ENCODE measurements at regions not wholly inside any gene's neighbourhood (a gene's known extent, or its start where the extent isn't known, plus 50 kb on each side); places are given as distances from the start of the nearest gene placed in this dataset.

DNA sequence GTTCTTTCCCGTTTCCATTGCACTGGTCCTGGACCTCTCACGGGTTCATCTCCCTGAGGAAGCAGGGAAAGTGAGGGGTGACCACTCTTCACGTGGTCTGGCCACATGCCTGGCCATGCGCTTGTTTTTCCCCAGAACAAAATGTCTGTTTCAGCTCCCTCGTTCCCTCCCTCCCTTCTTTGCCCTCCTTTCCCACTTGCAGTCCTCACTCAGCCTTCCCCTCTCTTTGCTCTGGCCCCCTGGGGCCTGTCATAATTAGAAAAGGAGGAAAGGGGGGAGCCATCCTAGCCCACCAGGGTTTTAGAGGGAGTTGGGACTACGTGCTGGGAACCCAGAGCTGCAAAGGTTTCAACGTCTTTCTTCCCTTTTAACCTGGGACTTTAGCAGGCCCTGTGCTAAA lies 52.8 kb upstream of the CADM1 start:
- Histone ChIP-seq H3K4me3 (no peak overlapping the region), H3K4me1 (no peaks in the 10 kb centered on the region), H3K27me3 (no peaks in the 10 kb centered on the region), H3K9me3 (no peaks in the 10 kb centered on the region), H3K36me3 (no peaks in the 10 kb centered on the region), H3K27ac (no peak overlapping the region)
- WGBS, 2 donors (ENCODE audit: low coverage in 1 of 2): 69 to 93% methylated on average over 2 to 7 of the region's 7 CpGs
- ATAC-seq: no peak
- TF ChIP-seq POLR2AphosphoS5 (IDR thresholded peaks at IDR 0.05) (no peak), EP300 (IDR thresholded peaks at IDR 0.05) (no peak)

DNA sequence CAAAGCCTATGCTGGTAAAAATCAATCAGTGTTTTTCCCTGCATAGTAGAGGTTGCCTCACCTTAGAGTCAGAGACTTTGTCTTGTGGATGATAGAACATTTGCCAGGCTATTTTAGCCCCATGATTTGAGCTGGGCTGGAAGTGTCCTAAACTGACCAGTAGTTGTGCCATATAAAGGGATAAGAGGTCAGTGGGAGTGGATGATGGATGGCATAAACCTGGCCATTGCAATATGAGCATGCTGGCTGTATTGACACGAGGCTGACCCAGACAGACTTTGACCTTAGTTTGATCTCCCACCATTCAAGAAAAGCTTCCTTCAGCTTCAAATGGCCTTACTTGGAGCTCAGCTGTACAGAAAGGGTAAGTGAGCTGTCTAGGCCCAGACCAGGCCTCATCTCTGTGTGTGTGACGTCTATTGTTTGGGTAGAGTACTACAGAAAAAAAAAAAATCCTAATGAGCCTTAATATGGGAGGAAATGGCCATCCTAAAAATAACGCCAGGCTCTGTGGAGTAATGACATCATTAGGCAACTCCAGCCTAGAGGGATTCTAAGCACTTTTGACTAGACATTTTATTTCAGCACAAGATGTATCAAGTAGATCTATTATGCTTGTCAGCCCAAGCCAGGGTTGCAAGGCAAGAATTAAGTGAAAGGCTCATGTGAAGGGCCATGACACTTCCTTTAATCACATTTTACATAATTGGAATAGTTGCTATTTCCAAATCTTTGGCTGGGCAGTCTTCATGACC lies 51.3 kb upstream of the CADM1 start:
- TF ChIP-seq EP300 (IDR thresholded peaks at IDR 0.05) (no peak), POLR2AphosphoS5 (IDR thresholded peaks at IDR 0.05) (no peak), CTCF (IDR thresholded peaks at IDR 0.05) (no peak), POLR2A (IDR thresholded peaks at IDR 0.05) (no peak)
- WGBS, 2 donors (ENCODE audit: low coverage in 1 of 2): 42 to 60% methylated on average over 2 to 3 of the region's 3 CpGs
- no peak for ATAC-seq

More for the DNA sequence above, 51.3 kb upstream of the CADM1 start:
- Histone ChIP-seq H3K4me3 (no peak overlapping the region), H3K9me3 (no peaks in the 10 kb centered on the region), H3K27me3 (no peaks in the 10 kb centered on the region), H3K4me1 (no peaks in the 10 kb centered on the region), H3K27ac (no peak overlapping the region), H3K36me3 (no peaks in the 10 kb centered on the region)

Small RNA genes in the stretch of these regions (small RNA-seq; reads per million reads assigned to genes)
- 0 reads per million in 4 donors for gene AP000770.2
- 0 reads per million in 4 donors for gene RF01210
- gene RPL12P46: 0 reads per million in 4 donors

Data from gastroesophageal sphincter (tissue), 4 donors.